PC-9 (cell line): ENCODE measurements at regions not wholly inside any gene's neighbourhood (a gene's known extent, or its start where the extent isn't known, plus 50 kb on each side); places are given as distances from the start of the nearest gene placed in this dataset.

Source experiments
- BruUV-seq: library from RNA; stranded (reverse); fragments of 400-500 nt; replicated peaks from 2 replicates; lab custom pipeline; 2021; lab: Mats Ljungman, UMichigan
- CTCF ChIA-PET: fragments of 300-600 bp; sonication (Branson Sonifier 250); formaldehyde crosslinking; loops from one replicate; lab custom pipeline; 2022; ENCODE audit warnings: antibody characterized with exemption; lab: Charles Lee
- POLR2A ChIA-PET: fragments of 300-600 bp; sonication (Branson Sonifier 250); formaldehyde crosslinking; loops from one replicate; lab custom pipeline; 2022; ENCODE audit warnings: antibody characterized with exemption; ENCODE audit not compliant: unreplicated experiment; lab: Charles Lee
- DNase-seq, 2 experiments: peaks; one replicate each; pipeline versions ENCODE4 v3.0.0 to v3.0.0-alpha.2; 2015 to 2022; ENCODE audit warnings: mixed read lengths in 1 of 2
- H2AFZ ChIP-seq: fragments of 200-600 bp; sonication (generic); 2 replicates; pipeline ENCODE4 v1.8.1; 2017; ENCODE audit warnings: antibody characterized with exemption
- H3F3A ChIP-seq: fragments of 200-600 bp; sonication (generic); 2 replicates; pipeline ENCODE4 v1.8.1; 2017; ENCODE audit warnings: antibody characterized with exemption, mild to moderate bottlenecking, low read depth; ENCODE audit not compliant: insufficient read depth
- H3K27ac ChIP-seq: fragments of 200-600 bp; sonication (generic); 2 replicates; pipeline ENCODE4 v1.6.1; 2016; ENCODE audit warnings: mixed run types
- H3K27me3 ChIP-seq: fragments of 200-600 bp; sonication (generic); 2 replicates; pipeline ENCODE4 v1.6.1; 2016; ENCODE audit warnings: low read depth, mixed run types; ENCODE audit not compliant: insufficient read depth
- H3K36me3 ChIP-seq: fragments of 200-600 bp; sonication (generic); 2 replicates; pipeline ENCODE4 v1.6.1; 2016; ENCODE audit warnings: low read depth, mixed run types
- H3K4me1 ChIP-seq: fragments of 200-600 bp; sonication (generic); replicated peaks from 2 replicates; pipeline ENCODE4 v1.6.1; 2016; ENCODE audit warnings: mixed run types; ENCODE audit not compliant: insufficient read depth
- H3K4me2 ChIP-seq: fragments of 200-600 bp; sonication (generic); 2 replicates; pipeline ENCODE4 v1.6.1; 2017; ENCODE audit warnings: mixed run types
- H3K4me3 ChIP-seq: fragments of 200-600 bp; sonication (generic); 2 replicates; pipeline ENCODE4 v1.6.1; 2016; ENCODE audit warnings: mixed run types
- H3K79me2 ChIP-seq: fragments of 200-600 bp; sonication (generic); 2 replicates; pipeline ENCODE4 v1.6.1; 2017; ENCODE audit warnings: low read depth, mixed run types
- H3K9me2 ChIP-seq: fragments of 200-600 bp; sonication (generic); 2 replicates; pipeline ENCODE4 v1.8.1; 2017; ENCODE audit warnings: mild to moderate bottlenecking; ENCODE audit not compliant: insufficient read depth
- H3K9me3 ChIP-seq: fragments of 200-600 bp; sonication (generic); 2 replicates; pipeline ENCODE4 v1.8.1; 2016; ENCODE audit warnings: low read depth; ENCODE audit not compliant: insufficient read depth
- H4K20me1 ChIP-seq: fragments of 200-600 bp; sonication (generic); 2 replicates; pipeline ENCODE4 v1.8.1; 2017; ENCODE audit not compliant: insufficient read depth
- CTCF ChIP-seq: fragments of 200-600 bp; sonication (generic); conservative IDR thresholded peaks from 2 replicates; pipeline ENCODE4 v1.6.1; 2017; ENCODE audit warnings: mixed run types, antibody characterized with exemption, mild to moderate bottlenecking, moderate library complexity
- EZH2 ChIP-seq: fragments of 200-600 bp; sonication (generic); IDR thresholded peaks from 2 replicates; pipeline ENCODE4 v1.8.0; 2017; ENCODE audit warnings: antibody characterized with exemption, low read depth
- intact Hi-C: fragments of 100-400 bp; cut with micrococcal nuclease; formaldehyde crosslinking; loops from one replicate; pipeline ENCODE4 v1.10.0; 2022; ENCODE audit not compliant: unreplicated experiment

- intact Hi-C loops = no loop called here
Observed at GRCh38 chr2:117519238-117519637, 295.3 kb upstream of the DDX18 start.

GRCh38 chr2:117519721-117520120 lies 294.8 kb upstream of the DDX18 start:
- no peak overlapping the region for H3K27ac ChIP-seq
- no peaks in the 10 kb centered on the region for H3K36me3 ChIP-seq
- no peaks in the 10 kb centered on the region for H3K9me3 ChIP-seq
- POLR2A ChIA-PET = no interaction called here
- H3K4me2 ChIP-seq = no peak overlapping the region
- H3K27me3 ChIP-seq = peaks cover 5% of the 10 kb centered on the region; the same call in 1 of the 2 replicates
- intact Hi-C loops = no loop called here
- H3K4me1 ChIP-seq = no peaks in the 10 kb centered on the region
- H3K9me2 ChIP-seq = no peaks in the 10 kb centered on the region
- H3F3A ChIP-seq = no peaks in the 10 kb centered on the region
- H3K79me2 ChIP-seq = no peaks in the 10 kb centered on the region
- no peak overlapping the region for H3K4me3 ChIP-seq
- BruUV-seq = no TSS peak
- CTCF ChIA-PET = no interaction called here
- no peak for DNase-seq
- H4K20me1 ChIP-seq = no peaks in the 10 kb centered on the region
- H2AFZ ChIP-seq = no peak overlapping the region
- TF ChIP-seq EZH2 = no peak
- TF ChIP-seq CTCF = no peak

More at GRCh38 chr2:117519238-117519637, 295.3 kb upstream of the DDX18 start:
- H4K20me1 ChIP-seq = no peaks in the 10 kb centered on the region
- H3K36me3 ChIP-seq = no peaks in the 10 kb centered on the region
- ChIA-PET POLR2A (no interaction called here), CTCF (no interaction called here)
- H2AFZ ChIP-seq = no peak overlapping the region
- H3K4me1 ChIP-seq = no peaks in the 10 kb centered on the region
- no peaks in the 10 kb centered on the region for H3K9me2 ChIP-seq
- H3K4me2 ChIP-seq = no peak overlapping the region
- H3K27ac ChIP-seq = no peak overlapping the region
- no peaks in the 10 kb centered on the region for H3K79me2 ChIP-seq
- H3K27me3 ChIP-seq = no peaks in the 10 kb centered on the region
- no peaks in the 10 kb centered on the region for H3F3A ChIP-seq
- BruUV-seq = no TSS peak
- H3K4me3 ChIP-seq = no peak overlapping the region
- TF ChIP-seq EZH2 (no peak), CTCF (no peak)
- peak in 1 of 2 experiments; percentile 28 for DNase-seq
- H3K9me3 ChIP-seq = no peaks in the 10 kb centered on the region

- Histone ChIP-seq H4K20me1 (no peaks in the 10 kb centered on the region), H3K9me3 (no peaks in the 10 kb centered on the region), H3F3A (no peaks in the 10 kb centered on the region), H3K4me3 (no peak overlapping the region), H3K27me3 (peaks cover 8% of the 10 kb centered on the region; the same call in 1 of the 2 replicates), H3K9me2 (no peaks in the 10 kb centered on the region), H2AFZ (no peak overlapping the region), H3K27ac (no peak overlapping the region), H3K36me3 (no peaks in the 10 kb centered on the region), H3K79me2 (no peaks in the 10 kb centered on the region), H3K4me1 (no peaks in the 10 kb centered on the region), H3K4me2 (no peak overlapping the region)
- BruUV-seq = no TSS peak
- TF ChIP-seq EZH2 (no peak), CTCF (no peak)
- intact Hi-C loops = no loop called here
- DNase-seq = peak; percentile 3 to 36
- ChIA-PET CTCF (no interaction called here), POLR2A (no interaction called here)
Observed at GRCh38 chr2:117523267-117523666, 291.2 kb upstream of the DDX18 start.
